Tibial artery (tissue), 4 donors: ENCODE measurements at regions not wholly inside any gene's neighbourhood (a gene's known extent, or its start where the extent isn't known, plus 50 kb on each side); places are given as distances from the start of the nearest gene placed in this dataset.

Experiments used
- DNase-seq, 2 donors: peaks; one replicate each; pipeline ENCODE4 v3.0.0-alpha.2; 2019
- H3K27ac ChIP-seq, 2 donors: fragments of 200-600 bp; sonication (generic) in 1 of 2; 1 replicate in 1 of 2; 2 replicates in 1 of 2; pipeline ENCODE4 v1.5.1; 2018 to 2019; ENCODE audit warnings: mild to moderate bottlenecking in 1 of 2
- H3K27me3 ChIP-seq, 2 donors: fragments of 200-600 bp; sonication (generic) in 1 of 2; one replicate each; pipeline versions ENCODE4 v1.5.1 to v1.6.0; 2016 to 2019
- H3K36me3 ChIP-seq, 3 donors: fragments of 200-600 bp; sonication (generic) in 2 of 3; one replicate each; pipeline ENCODE4 v1.5.1; 2016 to 2019; ENCODE audit warnings: mild to moderate bottlenecking in 2 of 3
- H3K4me1 ChIP-seq, 4 donors: fragments of 200-600 bp; sonication (generic) in 2 of 4; 1 replicate in 3 of 4; 2 replicates in 1 of 4; pipeline ENCODE4 v1.5.1; 2016 to 2019
- H3K4me3 ChIP-seq, 2 donors: fragments of 200-600 bp; sonication (generic) in 1 of 2; 1 replicate in 1 of 2; 2 replicates in 1 of 2; pipeline ENCODE4 v1.5.1; 2018 to 2019; ENCODE audit warnings: mild to moderate bottlenecking in 2 of 2
- H3K9me3 ChIP-seq, 3 donors: fragments of 200-600 bp; sonication (generic) in 1 of 3; one replicate each; pipeline ENCODE4 v1.5.1; 2016 to 2019
- CTCF ChIP-seq, 2 experiments: fragments of 200-600 bp in 1 of 2; fragments of 450-650 bp in 1 of 2; IDR thresholded peaks; one replicate each; pipeline ENCODE4 v1.5.1; 2017 to 2019; ENCODE audit warnings: antibody characterized with exemption in 2 of 2, mild to moderate bottlenecking in 1 of 2, moderate library complexity in 1 of 2
- intact Hi-C: fragments of 100-400 bp; cut with DNase I; formaldehyde crosslinking; loops from one replicate; pipeline ENCODE4 v1.15.0; 2023; ENCODE audit warnings: low total_unique reads

GRCh38 chr18:2411381-2411960, 159.8 kb downstream of the METTL4 start:
- no peaks in the 10 kb centered on the region for H3K27me3 ChIP-seq
- DNase-seq: no peak
- H3K27ac ChIP-seq: no peak overlapping the region
- intact Hi-C loops: no loop called here
- no peaks in the 10 kb centered on the region for H3K4me1 ChIP-seq
- H3K36me3 ChIP-seq: no peaks in the 10 kb centered on the region
- TF ChIP-seq CTCF (IDR thresholded peaks at IDR 0.05): no peak
- H3K9me3 ChIP-seq: no peaks in the 10 kb centered on the region
- H3K4me3 ChIP-seq: no peak overlapping the region

GRCh38 chr18:2412281-2412680, 159.0 kb downstream of the METTL4 start:
- H3K27ac ChIP-seq: no peak overlapping the region
- H3K36me3 ChIP-seq: no peaks in the 10 kb centered on the region
- H3K27me3 ChIP-seq: no peaks in the 10 kb centered on the region
- H3K9me3 ChIP-seq: no peaks in the 10 kb centered on the region
- TF ChIP-seq CTCF (IDR thresholded peaks at IDR 0.05): no peak
- intact Hi-C loops: no loop called here
- no peaks in the 10 kb centered on the region for H3K4me1 ChIP-seq
- DNase-seq: no peak
- H3K4me3 ChIP-seq: no peak overlapping the region

GRCh38 chr18:2412996-2413751, 158.1 kb downstream of the METTL4 start:
- TF ChIP-seq CTCF (IDR thresholded peaks at IDR 0.05): no peak
- intact Hi-C loops: no loop called here

GRCh38 chr18:2414235-2414634, 157.1 kb downstream of the METTL4 start:
- Histone ChIP-seq H3K9me3 (no peaks in the 10 kb centered on the region), H3K27me3 (no peaks in the 10 kb centered on the region), H3K36me3 (no peaks in the 10 kb centered on the region), H3K4me1 (no peaks in the 10 kb centered on the region), H3K27ac (no peak overlapping the region), H3K4me3 (no peak overlapping the region)
- intact Hi-C loops: no loop called here
- TF ChIP-seq CTCF (IDR thresholded peaks at IDR 0.05): no peak
- DNase-seq: no peak

More at GRCh38 chr18:2412996-2413751, 158.1 kb downstream of the METTL4 start:
- Histone ChIP-seq H3K4me3 (no peak overlapping the region), H3K27ac (no peak overlapping the region), H3K9me3 (no peaks in the 10 kb centered on the region), H3K27me3 (no peaks in the 10 kb centered on the region), H3K4me1 (no peaks in the 10 kb centered on the region), H3K36me3 (no peaks in the 10 kb centered on the region)
- DNase-seq: no peak

DNA sequence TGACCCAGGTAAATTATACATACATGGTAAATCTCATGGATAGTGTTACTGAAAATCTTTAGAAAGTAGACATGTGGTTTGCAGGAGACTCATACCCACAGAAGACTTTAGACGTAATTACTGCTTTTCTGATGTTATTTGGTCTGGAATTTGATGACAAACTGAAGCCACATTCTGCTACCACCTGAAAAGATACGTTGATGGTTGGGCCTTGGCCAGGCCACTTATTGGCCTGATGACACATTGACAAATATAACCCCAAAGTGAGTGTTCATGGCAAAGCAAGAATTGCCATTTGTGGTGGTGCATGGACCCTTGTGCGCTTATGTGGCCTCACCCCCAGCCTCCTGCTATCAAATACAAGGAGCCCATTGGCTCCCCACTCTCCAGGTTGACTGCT, 155.6 kb downstream of the METTL4 start:
- Histone ChIP-seq H3K27me3 (no peaks in the 10 kb centered on the region), H3K27ac (no peak overlapping the region), H3K4me3 (no peak overlapping the region), H3K9me3 (no peaks in the 10 kb centered on the region), H3K4me1 (no peaks in the 10 kb centered on the region), H3K36me3 (no peaks in the 10 kb centered on the region)
- DNase-seq: no peak
- intact Hi-C loops: no loop called here
- no peak for TF ChIP-seq CTCF (IDR thresholded peaks at IDR 0.05)
